IPS DF 19.7 (cell line): ENCODE measurements at regions not wholly inside any gene's neighbourhood (a gene's known extent, or its start where the extent isn't known, plus 50 kb on each side); places are given as distances from the start of the nearest gene placed in this dataset.

ENCODE experiments used
- DNase-seq: peaks from one replicate; pipeline ENCODE4 v3.0.0-alpha.2; 2013; ENCODE audit warnings: low read depth, low spot score

GRCh38 chr10:131829156-131829930, 71.5 kb upstream of the PPP2R2D start:
- no peak for DNase-seq

DNA sequence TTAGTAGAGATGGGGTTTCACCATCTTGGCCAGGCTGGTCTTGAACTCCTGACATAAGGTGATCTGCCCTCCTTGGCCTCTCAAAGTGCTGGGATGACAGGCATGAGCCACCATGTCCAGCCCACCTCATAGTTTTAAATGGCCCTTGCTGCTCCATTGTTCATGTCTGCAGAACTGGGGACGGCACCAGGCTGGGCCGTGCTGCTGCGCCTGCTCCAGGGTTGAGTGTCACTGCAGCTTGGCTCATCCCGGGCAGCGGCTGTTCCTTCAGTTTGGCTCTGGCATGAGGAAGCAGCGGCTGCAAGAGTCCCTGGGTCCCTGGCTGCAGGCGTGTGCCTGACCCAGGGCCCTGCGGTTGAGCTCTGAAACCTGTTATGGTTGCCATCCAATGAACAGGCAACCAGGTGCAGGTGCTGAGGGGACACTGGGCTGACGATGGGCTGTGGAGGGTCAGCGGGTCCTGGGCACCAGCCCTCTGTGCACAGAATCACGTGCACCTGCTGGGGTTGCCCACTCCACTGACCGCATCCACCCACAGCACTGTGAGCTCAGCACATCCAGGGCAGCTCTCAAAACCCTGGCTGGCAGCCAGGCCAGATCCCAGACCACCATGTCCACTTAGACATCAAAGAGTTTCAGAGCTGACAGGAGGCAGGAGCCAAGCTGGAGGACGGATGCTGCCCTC, 70.2 kb upstream of the PPP2R2D start:
- DNase-seq, result no peak

- no peak for DNase-seq
These were observed 69.2 kb upstream of the PPP2R2D start for GRCh38 chr10:131831561-131831960.

- no peak for DNase-seq
These were observed 68.6 kb upstream of the PPP2R2D start for GRCh38 chr10:131832056-131832685.

- no peak for DNase-seq
These were observed 67.8 kb upstream of the PPP2R2D start for GRCh38 chr10:131833013-131833412.

DNA sequence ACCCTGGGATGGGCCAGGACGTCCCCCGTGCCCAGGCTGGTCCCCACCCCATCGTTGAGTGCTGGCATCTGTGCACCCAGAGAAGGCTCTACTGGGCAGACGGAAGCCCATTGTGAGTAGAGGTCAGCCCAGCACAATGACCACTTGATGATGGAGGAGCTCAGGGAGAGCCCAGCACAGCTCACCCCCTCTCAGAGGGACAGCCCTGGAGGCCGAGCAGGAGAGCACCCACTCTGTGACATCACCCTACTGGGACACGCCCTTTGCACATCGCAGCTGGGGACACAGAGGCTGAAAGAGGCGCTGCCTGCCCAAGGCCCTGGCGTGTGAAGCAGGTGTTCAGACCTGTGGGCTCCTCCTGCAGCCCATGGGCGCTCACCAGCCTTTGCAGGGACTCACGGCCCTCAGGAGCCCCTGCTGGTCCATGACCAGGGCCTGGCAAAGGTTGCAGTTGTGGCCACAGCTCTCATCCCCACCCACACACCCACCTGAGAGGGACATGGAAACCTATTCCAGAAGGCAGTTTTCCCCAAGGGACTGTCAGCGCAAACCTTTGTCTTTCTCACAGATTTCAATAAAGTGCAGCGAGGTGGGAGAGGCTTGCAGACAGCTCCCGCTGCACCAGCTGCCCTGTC, 67.2 kb upstream of the PPP2R2D start:
- no peak for DNase-seq

GRCh38 chr10:131834152-131834810, 66.5 kb upstream of the PPP2R2D start:
- DNase-seq, result no peak

DNA sequence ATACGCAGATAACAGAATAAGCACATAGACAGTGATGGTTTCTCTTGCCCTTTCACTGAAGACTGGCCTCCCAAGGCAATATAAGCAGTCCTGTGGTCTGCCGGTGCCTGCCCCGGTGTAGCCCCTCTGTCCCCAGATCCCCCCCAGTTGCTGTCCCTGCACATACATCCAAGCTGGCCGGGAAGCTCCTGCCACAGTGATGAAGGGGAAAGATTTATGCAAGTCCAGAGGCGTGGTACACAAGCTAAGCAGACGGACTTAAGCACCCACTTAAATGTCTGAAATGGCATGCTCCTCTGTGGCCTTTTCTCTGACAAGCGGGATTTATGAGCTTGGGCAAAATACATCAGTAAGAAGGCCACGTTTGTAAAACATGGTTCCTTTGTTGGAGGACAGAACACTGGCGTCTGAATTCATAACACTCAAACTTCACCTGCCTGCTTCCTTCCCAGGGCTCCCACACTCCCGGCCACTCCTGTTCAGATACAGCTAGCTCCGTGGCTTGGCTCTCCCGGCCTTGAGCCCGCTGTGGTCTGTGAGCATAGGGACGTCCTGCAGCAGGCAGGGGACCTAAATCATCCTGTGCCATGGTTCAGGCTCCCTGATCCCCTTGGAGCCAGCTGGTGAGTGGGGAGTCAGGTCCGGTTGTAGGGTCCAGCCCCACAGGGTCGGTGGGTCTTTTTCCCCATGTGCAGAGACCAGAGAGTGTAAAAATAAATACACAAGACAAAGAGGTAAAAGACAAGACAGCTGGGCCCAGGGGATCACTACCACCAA, 61.7 kb upstream of the PPP2R2D start:
- DNase-seq, result no peak

- peak; percentile 9 for DNase-seq
These were observed 60.7 kb upstream of the PPP2R2D start for GRCh38 chr10:131839880-131840787.

GRCh38 chr10:131840788-131841118, 60.1 kb upstream of the PPP2R2D start:
- no peak for DNase-seq

DNA sequence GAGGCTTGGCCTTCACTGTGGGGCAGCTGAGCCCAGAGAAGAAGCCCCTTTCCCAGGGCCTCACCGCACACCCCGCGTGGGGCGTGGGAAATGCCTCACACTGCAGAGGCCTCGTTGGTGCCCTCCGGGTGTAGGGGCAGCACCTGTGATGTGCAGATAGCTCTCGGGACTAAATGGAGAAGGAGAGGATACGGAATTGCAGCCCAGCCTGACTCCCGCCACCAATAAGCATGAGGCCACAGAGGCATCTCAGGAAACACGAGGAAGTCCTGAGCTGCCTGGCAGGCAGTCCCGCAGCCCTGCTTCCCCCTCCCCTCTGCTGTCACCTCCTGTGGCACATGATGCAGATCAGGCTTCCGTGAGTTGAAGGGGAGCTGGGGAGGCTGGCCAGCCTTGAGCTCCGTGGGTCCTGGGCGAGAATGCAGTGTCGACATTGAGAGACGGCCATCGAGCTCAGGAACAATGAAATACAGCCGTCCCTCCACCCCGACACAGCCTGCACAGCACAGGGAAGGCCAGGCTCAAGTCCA, 59.6 kb upstream of the PPP2R2D start:
- DNase-seq, result no peak

- no peak for DNase-seq
These were observed 59.1 kb upstream of the PPP2R2D start for GRCh38 chr10:131841661-131842139.

- DNase-seq, result no peak
These were observed 58.3 kb upstream of the PPP2R2D start for GRCh38 chr10:131842351-131843088.

GRCh38 chr10:131843089-131843595, 57.7 kb upstream of the PPP2R2D start:
- no peak for DNase-seq

DNA sequence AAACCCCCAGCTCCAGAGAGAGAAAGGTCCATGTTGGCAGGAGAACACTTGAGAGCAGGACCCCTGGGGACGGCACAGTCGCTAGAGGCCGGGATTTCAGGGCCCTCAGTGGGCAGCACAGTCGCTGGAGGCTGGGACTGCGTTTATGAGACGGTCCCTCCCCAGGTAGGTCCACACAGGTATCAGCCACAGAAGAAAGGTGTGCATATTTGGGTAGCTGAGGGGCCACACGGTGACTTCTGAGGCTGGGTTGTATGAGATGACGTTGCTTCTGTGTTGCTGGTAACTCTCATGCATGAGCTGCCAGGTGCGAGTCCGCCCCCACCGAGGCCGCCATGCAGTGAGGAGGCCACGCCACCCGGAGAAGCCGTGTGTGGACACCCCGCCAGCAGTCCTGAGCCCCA, 56.9 kb upstream of the PPP2R2D start:
- no peak for DNase-seq

DNA sequence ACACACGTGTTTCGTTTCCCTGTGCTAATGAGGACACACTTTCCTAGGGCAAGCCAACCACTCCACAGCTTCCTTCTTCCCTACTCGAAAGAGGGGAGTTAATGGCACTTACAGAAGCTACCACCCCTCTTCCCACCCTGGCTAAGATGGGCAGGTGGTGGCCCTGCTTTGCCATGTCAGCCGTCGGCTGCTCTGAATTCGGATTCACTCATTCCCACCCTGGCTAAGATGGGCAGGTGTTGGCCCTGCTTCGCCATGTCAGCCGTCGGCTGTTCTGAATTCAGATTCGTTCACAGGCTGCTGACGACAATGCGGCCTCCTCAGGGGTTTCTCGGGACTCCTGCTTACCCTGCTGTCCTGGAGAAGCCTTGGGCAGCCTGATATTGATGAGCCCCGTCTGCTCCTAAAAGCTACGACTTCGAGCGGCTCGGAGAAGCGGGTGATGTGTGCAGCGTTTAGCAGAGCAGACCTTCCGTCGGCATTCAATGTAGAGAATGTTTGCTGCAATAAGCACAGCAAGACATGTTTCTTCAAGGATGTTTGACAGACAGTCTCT, 56.2 kb upstream of the PPP2R2D start:
- DNase-seq, result no peak

DNA sequence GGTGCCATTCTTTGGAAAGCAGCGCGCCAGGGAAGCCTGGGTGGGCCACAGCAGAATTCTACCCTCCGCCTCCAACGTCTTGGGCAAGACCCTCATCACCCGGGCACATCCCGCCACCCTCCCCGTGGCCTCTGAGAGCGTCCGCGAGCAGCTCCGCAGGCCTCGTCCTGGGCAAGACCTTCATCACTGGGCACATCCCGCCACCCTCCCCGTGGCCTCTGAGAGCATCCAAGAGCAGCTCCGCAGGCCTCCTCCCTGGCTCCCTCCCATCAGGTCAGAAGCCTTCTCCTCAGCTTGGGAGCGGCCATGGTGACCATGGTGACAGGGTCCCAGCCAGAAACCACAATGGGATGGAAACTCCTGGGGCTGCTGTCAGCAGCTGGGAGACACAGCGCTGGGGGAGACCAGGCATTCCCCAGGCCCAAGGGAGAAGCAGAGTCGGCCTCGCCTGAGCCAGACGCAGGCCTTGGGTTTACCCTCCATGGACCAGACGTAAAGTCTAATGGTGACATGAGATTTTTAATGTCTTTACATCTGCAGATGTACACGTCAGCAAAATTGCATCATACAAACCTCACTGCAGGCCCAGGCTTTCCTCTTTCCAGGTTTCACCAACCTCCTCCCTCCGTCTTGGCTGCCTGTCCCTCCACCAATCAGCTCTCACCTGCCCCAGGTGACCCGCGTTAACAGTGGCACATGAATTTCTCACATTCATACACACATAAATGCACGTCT, 55.1 kb upstream of the PPP2R2D start:
- no peak for DNase-seq
